ENCODE measurements at regions not wholly inside any gene's neighbourhood (a gene's known extent, or its start where the extent isn't known, plus 50 kb on each side); places are given as distances from the start of the nearest gene placed in this dataset.

GRCh38 chr20:6998909-6999308, 231.4 kb downstream of the BMP2 start:
- ATAC-seq (no peak), DNase-seq (no peak)
- WGBS = 94% methylated on average over 2 of the region's 2 CpGs
- H3K9me3 ChIP-seq (ENCODE audit: control insufficient read depth, low read length) = no peaks in the 10 kb centered on the region
- H3K4me3 ChIP-seq (ENCODE audit: low read length) = no peak overlapping the region
- intact Hi-C loops (cut with DNase I) = no loop called here
- no peaks in the 10 kb centered on the region for H3K27me3 ChIP-seq (ENCODE audit: control insufficient read depth, insufficient read depth)
- H3K27ac ChIP-seq (ENCODE audit: low read length) = no peak overlapping the region
- H3K4me1 ChIP-seq (ENCODE audit: control insufficient read depth, insufficient read depth, low read length) = no peaks in the 10 kb centered on the region

- intact Hi-C loops (cut with DNase I) = no loop called here
- no peak overlapping the region for H3K27ac ChIP-seq (ENCODE audit: low read length)
- WGBS = 83% methylated on average over 6 of the region's 6 CpGs
- no peaks in the 10 kb centered on the region for H3K9me3 ChIP-seq (ENCODE audit: control insufficient read depth, low read length)
- H3K4me3 ChIP-seq (ENCODE audit: low read length) = no peak overlapping the region
- H3K4me1 ChIP-seq (ENCODE audit: control insufficient read depth, insufficient read depth, low read length) = no peaks in the 10 kb centered on the region
- no peak for DNase-seq
- H3K27me3 ChIP-seq (ENCODE audit: control insufficient read depth, insufficient read depth) = no peaks in the 10 kb centered on the region
- ATAC-seq = no peak
Observed at GRCh38 chr20:6999381-6999780, 231.9 kb downstream of the BMP2 start.

- no peaks in the 10 kb centered on the region for H3K9me3 ChIP-seq (ENCODE audit: control insufficient read depth, low read length)
- no peak overlapping the region for H3K27ac ChIP-seq (ENCODE audit: low read length)
- H3K4me1 ChIP-seq (ENCODE audit: control insufficient read depth, insufficient read depth, low read length) = no peaks in the 10 kb centered on the region
- no peaks in the 10 kb centered on the region for H3K27me3 ChIP-seq (ENCODE audit: control insufficient read depth, insufficient read depth)
- intact Hi-C loops (cut with DNase I) = no loop called here
- no peak for ATAC-seq
- DNase-seq = no peak
- no peak overlapping the region for H3K4me3 ChIP-seq (ENCODE audit: low read length)
- whole genome bisulfite sequencing = 31% methylated on average over 1 of the region's 1 CpG
Observed at GRCh38 chr20:7003598-7003997, 236.1 kb downstream of the BMP2 start.

DNA sequence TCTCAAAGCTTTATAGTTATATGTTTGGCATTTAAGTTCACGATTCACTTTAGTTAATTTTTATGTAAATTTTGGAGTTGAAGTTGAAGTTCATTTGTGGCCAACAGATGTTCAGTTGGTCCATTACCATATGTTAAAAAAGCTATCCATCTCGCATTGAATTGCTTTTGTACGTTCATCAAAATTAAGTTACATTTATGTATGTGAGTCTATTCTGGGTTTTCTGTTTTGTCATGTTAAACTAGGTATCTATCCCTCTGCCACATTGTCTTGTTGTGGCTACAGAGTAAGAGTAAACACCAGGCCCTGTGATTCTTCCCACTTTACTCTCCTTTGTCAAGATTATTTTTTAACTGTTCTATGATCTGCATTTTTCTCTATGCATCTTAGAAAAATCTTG, 237.3 kb downstream of the BMP2 start:
- intact Hi-C loops (cut with DNase I) = no loop called here
- no peaks in the 10 kb centered on the region for H3K9me3 ChIP-seq (ENCODE audit: control insufficient read depth, low read length)
- H3K4me1 ChIP-seq (ENCODE audit: control insufficient read depth, insufficient read depth, low read length) = no peaks in the 10 kb centered on the region
- DNase-seq (no peak), ATAC-seq (no peak)
- H3K27me3 ChIP-seq (ENCODE audit: control insufficient read depth, insufficient read depth) = no peaks in the 10 kb centered on the region
- 87% methylated on average over 3 of the region's 3 CpGs for WGBS
- H3K4me3 ChIP-seq (ENCODE audit: low read length) = no peak overlapping the region
- H3K27ac ChIP-seq (ENCODE audit: low read length) = no peak overlapping the region

DNA sequence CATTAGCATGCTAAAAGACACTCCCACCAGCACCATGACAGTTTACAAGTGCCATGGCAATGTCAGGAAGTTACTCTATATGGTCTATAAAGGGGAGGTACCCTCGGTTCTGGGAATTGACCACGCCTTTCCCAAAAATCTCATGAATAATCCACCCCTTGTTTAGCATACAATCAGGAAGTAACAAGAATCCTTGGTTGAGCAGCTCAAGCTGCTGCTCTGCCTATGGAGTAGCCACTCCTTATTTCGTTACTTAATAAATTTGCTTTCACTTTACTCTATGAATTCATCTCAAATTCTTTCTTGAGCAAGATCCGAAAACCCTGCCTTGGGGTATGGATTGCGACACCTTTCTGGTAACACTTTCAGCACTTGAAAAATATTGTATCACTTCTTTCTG, 243.0 kb downstream of the BMP2 start:
- WGBS = 62% methylated on average over 5 of the region's 5 CpGs
- ATAC-seq (no peak), DNase-seq (no peak)
- H3K27ac ChIP-seq (ENCODE audit: low read length) = no peak overlapping the region
- H3K4me3 ChIP-seq (ENCODE audit: low read length) = no peak overlapping the region
- H3K4me1 ChIP-seq (ENCODE audit: control insufficient read depth, insufficient read depth, low read length) = no peaks in the 10 kb centered on the region
- intact Hi-C loops (cut with DNase I) = no loop called here
- H3K9me3 ChIP-seq (ENCODE audit: control insufficient read depth, low read length) = no peaks in the 10 kb centered on the region
- H3K27me3 ChIP-seq (ENCODE audit: control insufficient read depth, insufficient read depth) = no peaks in the 10 kb centered on the region

GRCh38 chr20:7015257-7015656, 247.8 kb downstream of the BMP2 start:
- DNase-seq = no peak
- Histone ChIP-seq H3K4me3 (ENCODE audit: low read length) (no peak overlapping the region), H3K9me3 (ENCODE audit: control insufficient read depth, low read length) (no peaks in the 10 kb centered on the region), H3K27ac (ENCODE audit: low read length) (no peak overlapping the region), H3K27me3 (ENCODE audit: control insufficient read depth, insufficient read depth) (no peaks in the 10 kb centered on the region), H3K4me1 (ENCODE audit: control insufficient read depth, insufficient read depth, low read length) (no peaks in the 10 kb centered on the region)
- intact Hi-C loops (cut with DNase I) = no loop called here
- WGBS = 22% methylated on average over 1 of the region's 1 CpG
- ATAC-seq = no peak

DNA sequence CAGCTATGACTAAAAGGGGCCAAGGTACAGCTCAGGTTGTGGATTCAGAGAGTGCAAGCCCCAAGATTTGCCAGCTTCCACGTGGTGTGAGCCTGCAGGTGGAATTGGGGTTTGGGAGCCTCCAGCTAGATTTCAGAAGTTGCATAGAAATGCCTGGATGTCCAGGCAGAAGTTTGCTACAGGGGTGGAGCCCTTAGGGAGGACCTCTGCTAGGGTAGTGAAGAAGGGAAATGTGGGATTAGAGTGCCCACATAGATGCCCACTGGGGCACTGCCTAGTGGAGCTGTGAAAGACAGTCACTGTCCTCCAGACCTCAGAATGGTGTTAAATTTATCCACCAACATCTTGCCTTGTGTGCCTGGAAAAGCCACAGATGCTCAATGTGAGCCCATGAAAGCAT, 255.1 kb downstream of the BMP2 start:
- 51% methylated on average over 1 of the region's 1 CpG for WGBS
- Histone ChIP-seq H3K27ac (ENCODE audit: low read length) (no peak overlapping the region), H3K4me3 (ENCODE audit: low read length) (no peak overlapping the region), H3K4me1 (ENCODE audit: control insufficient read depth, insufficient read depth, low read length) (no peaks in the 10 kb centered on the region), H3K9me3 (ENCODE audit: control insufficient read depth, low read length) (no peaks in the 10 kb centered on the region), H3K27me3 (ENCODE audit: control insufficient read depth, insufficient read depth) (no peaks in the 10 kb centered on the region)
- intact Hi-C loops (cut with DNase I) = no loop called here
- ATAC-seq (no peak), DNase-seq (no peak)

DNA sequence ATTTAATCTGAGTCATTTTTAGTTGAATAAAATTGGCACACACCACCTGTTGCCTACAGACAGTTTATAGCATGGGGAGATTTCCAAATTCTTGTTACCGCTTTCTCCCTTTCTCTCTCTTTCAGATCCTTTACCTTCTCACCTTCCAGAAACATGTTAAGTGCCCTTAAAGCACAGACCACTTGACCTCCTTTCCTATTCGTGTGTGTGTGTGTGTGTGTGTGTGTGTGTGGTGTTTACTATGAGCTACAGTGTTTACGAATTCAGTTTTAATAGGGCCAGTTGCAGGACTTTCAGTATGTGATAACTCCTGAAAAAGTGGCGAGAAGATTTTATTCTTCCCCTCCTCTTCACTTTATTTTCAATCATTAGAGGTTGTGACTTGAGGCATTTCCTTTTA, 258.1 kb downstream of the BMP2 start:
- H3K4me1 ChIP-seq (ENCODE audit: control insufficient read depth, insufficient read depth, low read length) = no peaks in the 10 kb centered on the region
- ATAC-seq (no peak), DNase-seq (no peak)
- intact Hi-C loops (cut with DNase I) = no loop called here
- no peak overlapping the region for H3K4me3 ChIP-seq (ENCODE audit: low read length)
- no peaks in the 10 kb centered on the region for H3K27me3 ChIP-seq (ENCODE audit: control insufficient read depth, insufficient read depth)
- no peaks in the 10 kb centered on the region for H3K9me3 ChIP-seq (ENCODE audit: control insufficient read depth, low read length)
- WGBS = 41% methylated on average over 4 of the region's 4 CpGs
- no peak overlapping the region for H3K27ac ChIP-seq (ENCODE audit: low read length)

DNA sequence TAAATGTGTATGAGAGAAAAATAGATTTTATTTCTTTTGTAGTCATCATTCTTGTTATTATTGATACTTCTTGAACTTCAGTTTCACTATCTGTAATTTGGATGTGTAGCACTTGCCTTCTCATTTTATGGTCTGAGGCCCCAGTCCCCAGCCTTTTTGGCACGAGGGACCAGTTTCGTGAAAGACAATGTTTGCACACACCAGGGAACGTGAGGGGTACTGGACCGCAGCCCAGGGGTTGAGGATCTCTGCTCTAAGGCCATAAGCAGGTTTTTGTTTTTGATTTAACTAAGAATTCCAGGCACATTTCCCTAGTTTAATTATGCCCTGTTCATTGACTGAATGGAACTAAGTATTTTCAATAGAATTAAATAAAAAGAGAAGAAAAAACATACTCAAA, 261.5 kb downstream of the BMP2 start:
- Histone ChIP-seq H3K27ac (ENCODE audit: low read length) (no peak overlapping the region), H3K9me3 (ENCODE audit: control insufficient read depth, low read length) (no peaks in the 10 kb centered on the region), H3K27me3 (ENCODE audit: control insufficient read depth, insufficient read depth) (no peaks in the 10 kb centered on the region), H3K4me3 (ENCODE audit: low read length) (no peak overlapping the region), H3K4me1 (ENCODE audit: control insufficient read depth, insufficient read depth, low read length) (no peaks in the 10 kb centered on the region)
- no peak for DNase-seq
- 76% methylated on average over 4 of the region's 4 CpGs for WGBS
- intact Hi-C loops (cut with DNase I) = no loop called here
- ATAC-seq = no peak

GRCh38 chr20:7031222-7031621, 263.7 kb downstream of the BMP2 start:
- Histone ChIP-seq H3K27me3 (ENCODE audit: control insufficient read depth, insufficient read depth) (no peaks in the 10 kb centered on the region), H3K27ac (ENCODE audit: low read length) (no peak overlapping the region), H3K9me3 (ENCODE audit: control insufficient read depth, low read length) (no peaks in the 10 kb centered on the region), H3K4me1 (ENCODE audit: control insufficient read depth, insufficient read depth, low read length) (no peaks in the 10 kb centered on the region), H3K4me3 (ENCODE audit: low read length) (no peak overlapping the region)
- no peak for ATAC-seq
- WGBS = 44% methylated on average over 1 of the region's 1 CpG
- intact Hi-C loops (cut with DNase I) = no loop called here
- no peak for DNase-seq

DNA sequence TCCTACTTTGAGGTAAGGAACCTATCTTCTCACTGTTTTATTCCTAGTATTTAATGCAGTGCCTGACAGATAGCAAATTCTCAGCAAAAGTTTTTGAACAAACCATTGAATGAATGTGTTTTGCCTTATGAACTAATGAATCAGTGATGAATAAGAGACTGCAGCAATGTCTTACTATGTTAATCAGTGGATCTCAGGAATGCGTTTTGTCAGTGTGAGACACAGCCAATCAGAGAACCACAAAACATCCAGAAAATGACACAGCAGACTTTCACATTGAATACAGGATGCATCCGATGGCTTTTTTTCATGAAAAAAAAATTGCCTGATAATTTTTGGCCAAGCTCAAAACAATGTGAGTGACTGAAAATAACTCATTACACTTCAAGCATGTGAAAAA, 270.5 kb downstream of the BMP2 start:
- no peaks in the 10 kb centered on the region for H3K4me1 ChIP-seq (ENCODE audit: control insufficient read depth, insufficient read depth, low read length)
- ATAC-seq (no peak), DNase-seq (no peak)
- 54% methylated on average over 2 of the region's 2 CpGs for WGBS
- intact Hi-C loops (cut with DNase I) = no loop called here
- H3K27me3 ChIP-seq (ENCODE audit: control insufficient read depth, insufficient read depth) = no peaks in the 10 kb centered on the region
- H3K27ac ChIP-seq (ENCODE audit: low read length) = no peak overlapping the region
- H3K9me3 ChIP-seq (ENCODE audit: control insufficient read depth, low read length) = no peaks in the 10 kb centered on the region
- H3K4me3 ChIP-seq (ENCODE audit: low read length) = no peak overlapping the region

DNA sequence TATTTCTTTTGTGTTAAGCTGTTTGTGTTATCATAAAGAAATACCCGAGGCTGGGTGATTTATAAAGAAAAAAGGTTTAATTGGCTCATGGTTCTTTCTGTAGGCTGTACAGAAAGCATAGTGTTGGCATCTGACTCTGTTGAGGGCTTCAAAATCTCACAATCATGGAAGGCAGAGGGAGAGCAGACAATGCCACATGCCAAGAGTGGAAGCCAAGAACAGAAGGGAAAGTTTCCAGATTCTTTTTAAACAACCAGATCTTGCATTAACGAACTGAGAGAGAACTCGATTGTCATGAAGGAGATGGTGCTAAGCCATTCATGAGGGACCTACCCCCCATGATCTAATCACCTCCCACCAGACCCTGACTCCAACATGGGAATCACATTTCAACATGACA, 290.1 kb downstream of the BMP2 start:
- no peaks in the 10 kb centered on the region for H3K27me3 ChIP-seq (ENCODE audit: control insufficient read depth, insufficient read depth)
- intact Hi-C loops (cut with DNase I) = no loop called here
- H3K4me3 ChIP-seq (ENCODE audit: low read length) = no peak overlapping the region
- no peak for ATAC-seq
- H3K9me3 ChIP-seq (ENCODE audit: control insufficient read depth, low read length) = no peaks in the 10 kb centered on the region
- H3K27ac ChIP-seq (ENCODE audit: low read length) = no peak overlapping the region
- peak in 1 of 3 donors; percentile 17 for DNase-seq
- H3K4me1 ChIP-seq (ENCODE audit: control insufficient read depth, insufficient read depth, low read length) = no peaks in the 10 kb centered on the region
- WGBS = 58% methylated on average over 3 of the region's 3 CpGs

All from right cardiac atrium (tissue), 5 donors.